B cell (primary cell): ENCODE measurements at regions not wholly inside any gene's neighbourhood (a gene's known extent, or its start where the extent isn't known, plus 50 kb on each side); places are given as distances from the start of the nearest gene placed in this dataset.

Experiments
- ATAC-seq: fragments of 200-7000 bp; cut with Tn5 transposase; one replicate; pipeline ENCODE4 v1.10.0; 2021; ENCODE audit warnings: low read depth, mild to moderate bottlenecking, moderate number of reproducible peaks, moderate library complexity
- CTCF ChIA-PET: fragments of 350-600 bp; sonication (Branson Sonifier 250); formaldehyde crosslinking; loops from one replicate; lab custom pipeline; 2021; ENCODE audit warnings: antibody characterized with exemption, inconsistent platforms; lab: Charles Lee
- POLR2A ChIA-PET: fragments of 350-600 bp; sonication (Branson Sonifier 250); formaldehyde crosslinking; loops from one replicate; lab custom pipeline; 2021; ENCODE audit warnings: antibody characterized with exemption; lab: Charles Lee
- DNase-seq: peaks from one replicate; pipeline ENCODE4 v3.0.0; 2013
- H2AFZ ChIP-seq: 2 replicates; pipeline ENCODE4 v1.6.1; 2012; ENCODE audit warnings: mild to moderate bottlenecking, low read depth, low read length; ENCODE audit not compliant: insufficient read depth, poor library complexity, severe bottlenecking
- H3K27ac ChIP-seq, 2 donors: 1 replicate in 1 of 2; 2 replicates in 1 of 2; pipeline ENCODE4 v1.5.1; 2012 to 2013; ENCODE audit warnings: low read length in 2 of 2, mild to moderate bottlenecking in 2 of 2, moderate library complexity in 1 of 2
- H3K27me3 ChIP-seq, 4 experiments: fragments of 200-600 bp in 1 of 4; sonication (generic) in 1 of 4; replicated peaks in 1 of 4; 1 replicate in 2 of 4; 2 replicates in 2 of 4; pipeline versions ENCODE4 v1.6.1 to v1.7.0; 2013 to 2016; ENCODE audit warnings: low read length in 3 of 4, mild to moderate bottlenecking in 2 of 4, mixed read lengths in 1 of 4, moderate library complexity in 1 of 4; ENCODE audit not compliant: insufficient read depth in 4 of 4, control insufficient read depth in 3 of 4; ENCODE audit errors: control extremely low read depth in 1 of 4
- H3K36me3 ChIP-seq, 2 experiments: replicated peaks in 1 of 2; 1 replicate in 1 of 2; 2 replicates in 1 of 2; pipeline versions ENCODE4 v1.6.1 to v1.7.1; 2013; ENCODE audit warnings: low read length in 1 of 2; ENCODE audit not compliant: insufficient read depth in 2 of 2, control insufficient read depth in 1 of 2; ENCODE audit errors: control extremely low read depth in 1 of 2, extremely low read depth in 1 of 2
- H3K4me1 ChIP-seq, 2 donors: fragments of 200-600 bp in 1 of 2; sonication (generic) in 1 of 2; 1 replicate in 1 of 2; 2 replicates in 1 of 2; pipeline versions ENCODE4 v1.5.1 to v1.6.1; 2013 to 2017; ENCODE audit warnings: low read length in 2 of 2; ENCODE audit not compliant: control insufficient read depth in 2 of 2, insufficient read depth in 2 of 2
- H3K4me2 ChIP-seq: replicated peaks from 2 replicates; pipeline ENCODE3; 2012; ENCODE audit warnings: mild to moderate bottlenecking, low read depth, low read length; ENCODE audit not compliant: poor library complexity, severe bottlenecking
- H3K4me3 ChIP-seq, 5 experiments: fragments of 200-600 bp in 1 of 5; sonication (generic) in 1 of 5; 1 replicate in 3 of 5; 2 replicates in 2 of 5; pipeline versions ENCODE4 v1.5.1 to v1.7.0; 2011 to 2016; ENCODE audit warnings: low read length in 4 of 5, mild to moderate bottlenecking in 4 of 5, low read depth in 2 of 5, control low read depth in 1 of 5, moderate library complexity in 1 of 5; ENCODE audit not compliant: insufficient read depth in 1 of 5; ENCODE audit errors: control extremely low read depth in 1 of 5, extremely low read depth in 1 of 5
- H3K79me2 ChIP-seq: fragments of 200-600 bp; sonication (generic); one replicate; pipeline ENCODE4 v1.6.0; 2016; ENCODE audit warnings: low read length; ENCODE audit not compliant: control insufficient read depth, insufficient read depth
- H3K9ac ChIP-seq: fragments of 200-600 bp; sonication (generic); 2 replicates; pipeline ENCODE4 v1.6.1; 2017; ENCODE audit warnings: mild to moderate bottlenecking, low read length, moderate library complexity
- H3K9me3 ChIP-seq, 3 donors: one replicate each; pipeline versions ENCODE4 v1.6.1 to v1.7.1; 2013; ENCODE audit warnings: low read length in 2 of 3; ENCODE audit not compliant: control insufficient read depth in 2 of 3, insufficient read depth in 1 of 3; ENCODE audit errors: control extremely low read depth in 1 of 3
- H4K20me1 ChIP-seq: 2 replicates; pipeline ENCODE4 v1.6.0; 2012; ENCODE audit warnings: mild to moderate bottlenecking, low read length; ENCODE audit not compliant: insufficient read depth, control insufficient read depth, poor library complexity, severe bottlenecking
- H3K27ac Mint-ChIP-seq: one replicate; pipeline ENCODE4 v1.8.0; 2021; ENCODE audit warnings: mixed read lengths
- H3K27me3 Mint-ChIP-seq: one replicate; pipeline ENCODE4 v1.8.0; 2021; ENCODE audit warnings: mixed read lengths
- H3K4me1 Mint-ChIP-seq: one replicate; pipeline ENCODE4 v1.8.0; 2021; ENCODE audit warnings: mixed read lengths
- H3K4me3 Mint-ChIP-seq: one replicate; pipeline ENCODE4 v1.8.0; 2021; ENCODE audit warnings: mixed read lengths
- H3K9me3 Mint-ChIP-seq: one replicate; pipeline ENCODE4 v1.8.0; 2022; ENCODE audit warnings: mixed read lengths; ENCODE audit not compliant: insufficient read depth
- EZH2 ChIP-seq: IDR thresholded peaks from 2 replicates; pipeline ENCODE4 v1.6.1; 2012; ENCODE audit warnings: borderline replicate concordance, low read depth, mild to moderate bottlenecking, moderate library complexity, low read length; ENCODE audit not compliant: insufficient read depth, poor library complexity, severe bottlenecking
- WGBS: methylation state at CpG from one replicate; pipeline ENCODE4 v1.1.5; 2013; ENCODE audit warnings: missing lambda C conversion rate; ENCODE audit not compliant: insufficient coverage; 5-methylcytosine and 5-hydroxymethylcytosine counted together
- intact Hi-C: fragments of 100-400 bp; cut with micrococcal nuclease; formaldehyde crosslinking; loops from one replicate; pipeline ENCODE4 v1.10.0; 2022
- TF ChIP-seq, protein P1 (sequence below): fragments of 200-600 bp; IDR thresholded peaks from one replicate; pipeline ENCODE4 v1.8.0; 2022; ENCODE audit warnings: antibody characterized with exemption, mild to moderate bottlenecking

DNA sequence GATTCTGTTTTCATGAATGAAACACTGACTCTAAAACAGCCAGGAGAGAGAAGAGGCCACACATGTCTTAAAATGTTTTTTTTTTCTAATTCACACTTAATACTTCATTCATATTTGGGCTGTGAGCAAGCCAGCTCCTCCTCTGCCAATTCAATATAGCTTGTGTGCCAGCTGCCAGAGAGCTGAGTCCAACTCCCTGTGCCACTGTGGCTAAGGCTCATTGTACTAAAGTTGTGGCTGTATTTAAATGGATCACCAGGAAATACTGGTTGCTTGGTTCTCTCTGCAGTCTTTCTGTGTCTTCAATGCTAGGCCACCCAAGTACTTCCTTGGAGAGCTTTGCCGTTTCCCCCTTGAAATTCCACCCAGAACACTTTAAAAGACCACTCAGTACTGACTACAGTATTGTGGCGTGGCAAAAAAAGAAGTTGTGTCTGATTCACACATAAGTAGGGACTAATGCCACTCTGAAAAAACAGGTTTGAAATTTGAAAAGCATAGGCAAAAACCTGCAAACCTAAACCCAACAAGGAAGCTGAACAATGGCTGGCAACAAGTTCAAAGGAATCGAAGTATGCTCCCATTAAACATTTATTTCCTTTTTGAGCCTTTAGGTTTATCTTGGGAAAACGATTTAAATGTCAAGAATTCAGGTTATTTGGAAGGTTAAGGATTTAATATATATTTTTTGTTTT is 524.7 kb downstream of the DIPK2A start:
- H3K9me3 ChIP-seq, result no peaks in the 10 kb centered on the region
- no CpG with 5 or more reads among the region's 4 CpGs for WGBS

DNA sequence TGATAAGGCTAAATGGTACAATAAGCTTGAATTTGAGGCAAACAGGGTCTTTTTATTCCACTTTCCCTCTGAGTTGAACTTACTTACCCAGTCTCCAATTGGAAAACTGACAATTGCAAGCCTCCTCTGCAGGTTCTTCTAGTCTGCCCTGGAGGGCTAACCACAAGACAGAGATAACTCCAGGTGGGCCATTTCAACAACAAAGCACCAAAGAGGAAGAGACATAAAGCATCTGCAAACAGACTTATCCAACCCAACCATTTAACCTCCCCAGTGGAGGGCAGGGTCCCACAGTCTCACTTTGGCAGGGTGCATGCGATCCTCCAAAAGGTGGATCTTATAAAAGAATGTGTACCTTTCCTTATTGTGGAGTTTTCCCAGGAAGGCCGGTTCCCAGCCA is 525.8 kb downstream of the DIPK2A start:
- no peak for TF ChIP-seq EZH2
- TF ChIP-seq, protein P1, sequence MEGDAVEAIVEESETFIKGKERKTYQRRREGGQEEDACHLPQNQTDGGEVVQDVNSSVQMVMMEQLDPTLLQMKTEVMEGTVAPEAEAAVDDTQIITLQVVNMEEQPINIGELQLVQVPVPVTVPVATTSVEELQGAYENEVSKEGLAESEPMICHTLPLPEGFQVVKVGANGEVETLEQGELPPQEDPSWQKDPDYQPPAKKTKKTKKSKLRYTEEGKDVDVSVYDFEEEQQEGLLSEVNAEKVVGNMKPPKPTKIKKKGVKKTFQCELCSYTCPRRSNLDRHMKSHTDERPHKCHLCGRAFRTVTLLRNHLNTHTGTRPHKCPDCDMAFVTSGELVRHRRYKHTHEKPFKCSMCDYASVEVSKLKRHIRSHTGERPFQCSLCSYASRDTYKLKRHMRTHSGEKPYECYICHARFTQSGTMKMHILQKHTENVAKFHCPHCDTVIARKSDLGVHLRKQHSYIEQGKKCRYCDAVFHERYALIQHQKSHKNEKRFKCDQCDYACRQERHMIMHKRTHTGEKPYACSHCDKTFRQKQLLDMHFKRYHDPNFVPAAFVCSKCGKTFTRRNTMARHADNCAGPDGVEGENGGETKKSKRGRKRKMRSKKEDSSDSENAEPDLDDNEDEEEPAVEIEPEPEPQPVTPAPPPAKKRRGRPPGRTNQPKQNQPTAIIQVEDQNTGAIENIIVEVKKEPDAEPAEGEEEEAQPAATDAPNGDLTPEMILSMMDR, result no peak
- POLR2A ChIA-PET, result no interaction called here
- H3K27me3 Mint-ChIP-seq, result no peaks in the 10 kb centered on the region
- no peaks in the 10 kb centered on the region for H4K20me1 ChIP-seq
- no peaks in the 10 kb centered on the region for H3K27me3 ChIP-seq
- intact Hi-C loops, result no loop called here
- H3K27ac Mint-ChIP-seq, result no peak overlapping the region
- no peak for ATAC-seq
- CTCF ChIA-PET, result no interaction called here
- H3K4me1 Mint-ChIP-seq, result no peaks in the 10 kb centered on the region
- no peaks in the 10 kb centered on the region for H3K9me3 Mint-ChIP-seq
- H3K4me3 ChIP-seq, result no peak overlapping the region
- H3K79me2 ChIP-seq, result no peaks in the 10 kb centered on the region
- H3K9ac ChIP-seq, result no peak overlapping the region
- H3K4me1 ChIP-seq, result no peaks in the 10 kb centered on the region
- H3K4me2 ChIP-seq, result no peak overlapping the region
- no peak overlapping the region for H3K27ac ChIP-seq
- DNase-seq, result no peak
- WGBS, result no CpG with 5 or more reads among the region's 2 CpGs
- H3K36me3 ChIP-seq, result no peaks in the 10 kb centered on the region
- no peaks in the 10 kb centered on the region for H3K9me3 ChIP-seq
- H3K4me3 Mint-ChIP-seq, result no peak overlapping the region
- H2AFZ ChIP-seq, result no peak overlapping the region

More for the DNA sequence above, 524.7 kb downstream of the DIPK2A start:
- no peak overlapping the region for H2AFZ ChIP-seq
- no peak overlapping the region for H3K4me2 ChIP-seq
- no peaks in the 10 kb centered on the region for H4K20me1 ChIP-seq
- H3K4me1 ChIP-seq, result no peaks in the 10 kb centered on the region
- DNase-seq (no peak), ATAC-seq (no peak)
- H3K4me1 Mint-ChIP-seq, result no peaks in the 10 kb centered on the region
- TF ChIP-seq EZH2, result no peak
- TF ChIP-seq, protein P1, result no peak
- no peaks in the 10 kb centered on the region for H3K79me2 ChIP-seq
- H3K27ac Mint-ChIP-seq, result no peak overlapping the region
- H3K36me3 ChIP-seq, result no peaks in the 10 kb centered on the region
- H3K4me3 Mint-ChIP-seq, result no peak overlapping the region
- H3K4me3 ChIP-seq, result no peak overlapping the region
- H3K27me3 Mint-ChIP-seq, result peaks cover 4% of the 10 kb centered on the region
- ChIA-PET CTCF (no interaction called here), POLR2A (no interaction called here)
- no peak overlapping the region for H3K9ac ChIP-seq
- no peaks in the 10 kb centered on the region for H3K27me3 ChIP-seq
- no peaks in the 10 kb centered on the region for H3K9me3 Mint-ChIP-seq
- no peak overlapping the region for H3K27ac ChIP-seq
- intact Hi-C loops, result no loop called here
